HT1080 (cell line): ENCODE measurements at regions not wholly inside any gene's neighbourhood (a gene's known extent, or its start where the extent isn't known, plus 50 kb on each side); places are given as distances from the start of the nearest gene placed in this dataset.
"Not testable (repeated sequence)": the region's sequence is repeated elsewhere in the genome, so short reads cannot be mapped to it uniquely, and the experiment has no call there.

ENCODE experiments used
- DNase-seq: peaks from one replicate; pipeline ENCODE4 v3.0.0-alpha.2; 2015; ENCODE audit warnings: low read depth

- no peak for DNase-seq
Observed at GRCh38 chr5:25399878-25400480, 755.2 kb upstream of the CDH10 start.

GRCh38 chr5:25393957-25394356 is 749.2 kb upstream of the CDH10 start:
- DNase-seq: no peak

- DNase-seq: no peak
Observed at GRCh38 chr5:25393256-25393655, 748.5 kb upstream of the CDH10 start.

GRCh38 chr5:25387953-25388352 is 743.2 kb upstream of the CDH10 start:
- no peak for DNase-seq

- DNase-seq: peak; percentile 41
Observed at GRCh38 chr5:25362799-25363198, 718.0 kb upstream of the CDH10 start.

- DNase-seq: no peak
Observed at GRCh38 chr5:25358919-25359318, 714.1 kb upstream of the CDH10 start.

GRCh38 chr5:25357605-25358004 is 712.8 kb upstream of the CDH10 start:
- no peak for DNase-seq

GRCh38 chr5:25349746-25350145 is 705.0 kb upstream of the CDH10 start:
- no peak for DNase-seq

- DNase-seq: no peak
Observed at GRCh38 chr5:25345240-25345771, 700.5 kb upstream of the CDH10 start.

- DNase-seq: no peak
Observed at GRCh38 chr5:25339541-25339940, 694.8 kb upstream of the CDH10 start.

- DNase-seq: no peak
Observed at GRCh38 chr5:25334350-25334749, 689.6 kb upstream of the CDH10 start.

- no peak for DNase-seq
Observed at GRCh38 chr5:25330721-25331120, 685.9 kb upstream of the CDH10 start.

GRCh38 chr5:25327172-25327571 is 682.4 kb upstream of the CDH10 start:
- no peak for DNase-seq

GRCh38 chr5:25301836-25302235 is 657.1 kb upstream of the CDH10 start:
- DNase-seq: no peak

- peak; percentile 35 for DNase-seq
Observed at GRCh38 chr5:25295067-25295466, 650.3 kb upstream of the CDH10 start.

- DNase-seq: not testable (repeated sequence)
Observed at GRCh38 chr5:25289766-25290165, 645.0 kb upstream of the CDH10 start.

GRCh38 chr5:25286319-25286718 is 641.5 kb upstream of the CDH10 start:
- no peak for DNase-seq

- DNase-seq: no peak
Observed at GRCh38 chr5:25285136-25285535, 640.4 kb upstream of the CDH10 start.

- not testable (repeated sequence) for DNase-seq
Observed at GRCh38 chr5:25263507-25263906, 618.7 kb upstream of the CDH10 start.

GRCh38 chr5:25262221-25262620 is 617.4 kb upstream of the CDH10 start:
- no peak for DNase-seq

GRCh38 chr5:25255128-25255527 is 610.4 kb upstream of the CDH10 start:
- DNase-seq: no peak

GRCh38 chr5:25241981-25242380 is 597.2 kb upstream of the CDH10 start:
- no peak for DNase-seq

- DNase-seq: not testable (repeated sequence)
Observed at GRCh38 chr5:25238720-25239119, 593.9 kb upstream of the CDH10 start.
